ENCODE measurements at regions not wholly inside any gene's neighbourhood (a gene's known extent, or its start where the extent isn't known, plus 50 kb on each side); places are given as distances from the start of the nearest gene placed in this dataset.
A peak's percentile ranks its signal among the peaks of the same experiment; 100 is the strongest.

- Histone ChIP-seq H3K9me3 (ENCODE audit: low read depth, low read length) (no peaks in the 10 kb centered on the region), H3K36me3 (ENCODE audit: insufficient read depth, low read length) (no peaks in the 10 kb centered on the region; the same call in 1 of the 2 replicates), H3K9ac (ENCODE audit: insufficient read length) (no peak overlapping the region), H3K27ac (no peak overlapping the region), H3K4me3 (no peak overlapping the region)
- DNase-seq (ENCODE audit: low read depth, low spot score) = no peak
- TF ChIP-seq POLR2AphosphoS5 (IDR thresholded peaks at IDR 0.05; ENCODE audit: borderline replicate concordance, low read depth, low read length) (no peak), FOXP2 (optimal IDR thresholded peaks at IDR 0.05; ENCODE audit: control extremely low read depth, extremely low read length, insufficient read depth) (no peak), EZH2 (IDR thresholded peaks at IDR 0.05) (no peak)
Measured at GRCh38 chr13:85321734-85322133, 477.5 kb downstream of the SLITRK6 start.

GRCh38 chr13:85317781-85318180 lies 481.4 kb downstream of the SLITRK6 start:
- H3K9me3 ChIP-seq (ENCODE audit: low read depth, low read length) = no peaks in the 10 kb centered on the region
- no peak for DNase-seq (ENCODE audit: low read depth, low spot score)
- H3K4me3 ChIP-seq = no peak overlapping the region
- no peaks in the 10 kb centered on the region; the same call in 1 of the 2 replicates for H3K36me3 ChIP-seq (ENCODE audit: insufficient read depth, low read length)
- no peak overlapping the region for H3K9ac ChIP-seq (ENCODE audit: insufficient read length)
- H3K27ac ChIP-seq = no peak overlapping the region
- TF ChIP-seq EZH2 (IDR thresholded peaks at IDR 0.05) = no peak
- no peak for TF ChIP-seq POLR2AphosphoS5 (IDR thresholded peaks at IDR 0.05; ENCODE audit: borderline replicate concordance, low read depth, low read length)
- no peak for TF ChIP-seq FOXP2 (optimal IDR thresholded peaks at IDR 0.05; ENCODE audit: control extremely low read depth, extremely low read length, insufficient read depth)

GRCh38 chr13:85316506-85317025 lies 482.7 kb downstream of the SLITRK6 start:
- Histone ChIP-seq H3K27ac (peak overlapping the region; percentile 90), H3K36me3 (ENCODE audit: insufficient read depth, low read length) (no peaks in the 10 kb centered on the region; the same call in 1 of the 2 replicates), H3K9ac (ENCODE audit: insufficient read length) (peak overlapping the region; percentile 75), H3K4me3 (peak overlapping the region; percentile 70), H3K9me3 (ENCODE audit: low read depth, low read length) (no peaks in the 10 kb centered on the region)
- TF ChIP-seq EZH2 (IDR thresholded peaks at IDR 0.05) (no peak), FOXP2 (optimal IDR thresholded peaks at IDR 0.05; ENCODE audit: control extremely low read depth, extremely low read length, insufficient read depth) (no peak)
- DNase-seq (ENCODE audit: low read depth, low spot score) = no peak

- no peak for DNase-seq (ENCODE audit: low read depth, low spot score)
- Histone ChIP-seq H3K9ac (ENCODE audit: insufficient read length) (no peak overlapping the region), H3K4me3 (no peak overlapping the region), H3K36me3 (ENCODE audit: insufficient read depth, low read length) (no peaks in the 10 kb centered on the region; the same call in 1 of the 2 replicates), H3K27ac (no peak overlapping the region), H3K9me3 (ENCODE audit: low read depth, low read length) (no peaks in the 10 kb centered on the region)
- TF ChIP-seq POLR2AphosphoS5 (IDR thresholded peaks at IDR 0.05; ENCODE audit: borderline replicate concordance, low read depth, low read length) (no peak), EZH2 (IDR thresholded peaks at IDR 0.05) (no peak)
Measured at GRCh38 chr13:85314686-85315085, 484.5 kb downstream of the SLITRK6 start.

- no peak for TF ChIP-seq EZH2 (IDR thresholded peaks at IDR 0.05)
- TF ChIP-seq FOXP2 (optimal IDR thresholded peaks at IDR 0.05; ENCODE audit: control extremely low read depth, extremely low read length, insufficient read depth) = no peak
- no peak for TF ChIP-seq POLR2AphosphoS5 (IDR thresholded peaks at IDR 0.05; ENCODE audit: borderline replicate concordance, low read depth, low read length)
- H3K9ac ChIP-seq (ENCODE audit: insufficient read length) = no peak overlapping the region
- H3K27ac ChIP-seq = no peak overlapping the region
- DNase-seq (ENCODE audit: low read depth, low spot score) = no peak
- no peaks in the 10 kb centered on the region for H3K9me3 ChIP-seq (ENCODE audit: low read depth, low read length)
- no peaks in the 10 kb centered on the region for H3K36me3 ChIP-seq (ENCODE audit: insufficient read depth, low read length)
- no peak overlapping the region for H3K4me3 ChIP-seq
Measured at GRCh38 chr13:85313761-85314503, 485.3 kb downstream of the SLITRK6 start.

- Histone ChIP-seq H3K9ac (ENCODE audit: insufficient read length) (no peak overlapping the region), H3K9me3 (ENCODE audit: low read depth, low read length) (no peaks in the 10 kb centered on the region), H3K27ac (no peak overlapping the region), H3K36me3 (ENCODE audit: insufficient read depth, low read length) (no peaks in the 10 kb centered on the region), H3K4me3 (no peak overlapping the region)
- no peak for DNase-seq (ENCODE audit: low read depth, low spot score)
- TF ChIP-seq FOXP2 (optimal IDR thresholded peaks at IDR 0.05; ENCODE audit: control extremely low read depth, extremely low read length, insufficient read depth) (no peak), POLR2AphosphoS5 (IDR thresholded peaks at IDR 0.05; ENCODE audit: borderline replicate concordance, low read depth, low read length) (no peak), EZH2 (IDR thresholded peaks at IDR 0.05) (no peak)
Measured at GRCh38 chr13:85312071-85312470, 487.1 kb downstream of the SLITRK6 start.

- no peak for DNase-seq (ENCODE audit: low read depth, low spot score)
- H3K9me3 ChIP-seq (ENCODE audit: low read depth, low read length) = no peaks in the 10 kb centered on the region
- H3K4me3 ChIP-seq = no peak overlapping the region
- TF ChIP-seq FOXP2 (optimal IDR thresholded peaks at IDR 0.05; ENCODE audit: control extremely low read depth, extremely low read length, insufficient read depth) = no peak
- TF ChIP-seq POLR2AphosphoS5 (IDR thresholded peaks at IDR 0.05; ENCODE audit: borderline replicate concordance, low read depth, low read length) = no peak
- no peak for TF ChIP-seq EZH2 (IDR thresholded peaks at IDR 0.05)
- H3K36me3 ChIP-seq (ENCODE audit: insufficient read depth, low read length) = no peaks in the 10 kb centered on the region
- no peak overlapping the region for H3K27ac ChIP-seq
- H3K9ac ChIP-seq (ENCODE audit: insufficient read length) = no peak overlapping the region
Measured at GRCh38 chr13:85303630-85304029, 495.6 kb downstream of the SLITRK6 start.

- H3K9me3 ChIP-seq (ENCODE audit: low read depth, low read length) = no peaks in the 10 kb centered on the region
- no peak for TF ChIP-seq FOXP2 (optimal IDR thresholded peaks at IDR 0.05; ENCODE audit: control extremely low read depth, extremely low read length, insufficient read depth)
- TF ChIP-seq EZH2 (IDR thresholded peaks at IDR 0.05) = no peak
- TF ChIP-seq POLR2AphosphoS5 (IDR thresholded peaks at IDR 0.05; ENCODE audit: borderline replicate concordance, low read depth, low read length) = no peak
- H3K36me3 ChIP-seq (ENCODE audit: insufficient read depth, low read length) = no peaks in the 10 kb centered on the region
- no peak for DNase-seq (ENCODE audit: low read depth, low spot score)
- no peak overlapping the region for H3K9ac ChIP-seq (ENCODE audit: insufficient read length)
- H3K27ac ChIP-seq = no peak overlapping the region
- no peak overlapping the region for H3K4me3 ChIP-seq
Measured at GRCh38 chr13:85298387-85298924, 500.8 kb downstream of the SLITRK6 start.
